GM12878 (cell line): ENCODE measurements at regions not wholly inside any gene's neighbourhood (a gene's known extent, or its start where the extent isn't known, plus 50 kb on each side); places are given as distances from the start of the nearest gene placed in this dataset.

Experiments
- ATAC-seq: fragments of 200-7000 bp; cut with Tn5 transposase; 3 replicates; pipeline ENCODE4 v1.9.1; 2020; ENCODE audit warnings: mild to moderate bottlenecking, moderate library complexity
- BruUV-seq: library from RNA; stranded (reverse); fragments of 400-500 nt; replicated peaks from 2 replicates; lab custom pipeline; 2021; lab: Mats Ljungman, UMichigan
- CTCF ChIA-PET: fragments of 300-600 bp; sonication (Branson Sonifier 250); formaldehyde crosslinking; extraction: SDS; loops from one replicate; lab custom pipeline; 2021; ENCODE audit warnings: inconsistent platforms; lab: Yijun Ruan, JAX
- POLR2A ChIA-PET: fragments of 350-600 bp; formaldehyde crosslinking; extraction: SDS; loops from one replicate; lab custom pipeline; 2021; ENCODE audit warnings: inconsistent platforms; lab: Charles Lee
- RAD21 ChIA-PET: fragments of 300-600 bp; sonication (Branson Sonifier 250); formaldehyde crosslinking; loops from one replicate; lab custom pipeline; 2023; ENCODE audit warnings: antibody characterized with exemption; ENCODE audit not compliant: unreplicated experiment; lab: Charles Lee
- SMC1A ChIA-PET: fragments of 300-600 bp; sonication (Branson Sonifier 250); formaldehyde crosslinking; loops from one replicate; lab custom pipeline; 2023; ENCODE audit not compliant: unreplicated experiment, uncharacterized antibody; lab: Charles Lee
- DNase-seq: peaks from one replicate; pipeline ENCODE4 v3.0.0-alpha.2; 2011; ENCODE audit warnings: low read depth, low spot score
- FAIRE-seq: peaks from 3 replicates; lab custom pipeline; 2011; peaks lifted over from hg19 to GRCh38; lab: Jason Lieb, UNC
- H2AFZ ChIP-seq: 2 replicates; pipeline ENCODE4 v1.6.0; 2011; ENCODE audit warnings: low read depth, low read length, control low read depth; ENCODE audit not compliant: control insufficient read depth
- H3K27ac ChIP-seq: 2 replicates; pipeline ENCODE4 v1.5.1; 2011; ENCODE audit warnings: control low read depth; ENCODE audit not compliant: control insufficient read depth, insufficient read depth
- H3K27me3 ChIP-seq, 2 experiments: replicated peaks in 1 of 2; 2 replicates each; pipeline versions ENCODE4 v1.6.0 to v1.6.1; 2011; ENCODE audit warnings: low read length in 1 of 2; ENCODE audit not compliant: control insufficient read depth in 2 of 2, insufficient read depth in 2 of 2
- H3K36me3 ChIP-seq, 2 experiments: 2 replicates each; pipeline ENCODE4 v1.5.1; 2011; ENCODE audit warnings: low read length in 1 of 2; ENCODE audit not compliant: control insufficient read depth in 2 of 2, insufficient read depth in 2 of 2
- H3K4me1 ChIP-seq: 2 replicates; pipeline ENCODE4 v1.6.1; 2011; ENCODE audit warnings: mild to moderate bottlenecking, low read length, moderate library complexity, mixed read lengths; ENCODE audit not compliant: control insufficient read depth, insufficient read depth
- H3K4me2 ChIP-seq: 2 replicates; pipeline ENCODE4 v1.6.0; 2011; ENCODE audit warnings: control low read depth; ENCODE audit not compliant: control insufficient read depth, insufficient read depth
- H3K4me3 ChIP-seq: fragments of 200-600 bp; sonication (generic); 2 replicates; pipeline ENCODE4 v1.5.1; 2016
- H3K79me2 ChIP-seq: 2 replicates; pipeline ENCODE4 v1.6.0; 2011; ENCODE audit warnings: low read length; ENCODE audit not compliant: control insufficient read depth, insufficient read depth
- H3K9ac ChIP-seq: 2 replicates; pipeline ENCODE4 v1.8.0; 2011; ENCODE audit warnings: low read length, control low read depth, mixed read lengths; ENCODE audit not compliant: control insufficient read depth, insufficient read depth
- H3K9me3 ChIP-seq: replicated peaks from 3 replicates; pipeline ENCODE4 v1.5.1; 2011; ENCODE audit warnings: mild to moderate bottlenecking, low read length; ENCODE audit not compliant: control insufficient read depth, insufficient read depth
- H4K20me1 ChIP-seq: 2 replicates; pipeline ENCODE4 v1.6.0; 2011; ENCODE audit not compliant: control insufficient read depth, insufficient read depth
- CBX5 ChIP-seq: sonication (generic); IDR thresholded peaks from 2 replicates; pipeline ENCODE4 v1.6.1; 2016; ENCODE audit warnings: low read depth, moderate library complexity, mild to moderate bottlenecking, inconsistent platforms
- ETV6 ChIP-seq, 2 experiments: fragments of 450-650 bp in 1 of 2; IDR thresholded peaks in 1 of 2; conservative IDR thresholded peaks in 1 of 2; 2 replicates each; pipeline ENCODE4 v1.6.1; 2014; ENCODE audit warnings: antibody characterized with exemption in 1 of 2, borderline replicate concordance in 1 of 2, low read depth in 1 of 2, mild to moderate bottlenecking in 1 of 2, moderate library complexity in 1 of 2
- MXI1 ChIP-seq: fragments of 150-350 bp; IDR thresholded peaks from 2 replicates; pipeline ENCODE4 v1.6.1; 2011; ENCODE audit warnings: low read depth, mild to moderate bottlenecking, inconsistent platforms, low read length, improper control_type of control experiment
- NBN ChIP-seq: fragments of 450-650 bp; IDR thresholded peaks from 2 replicates; pipeline ENCODE4 v1.6.1; 2016
- NR2F1 ChIP-seq: fragments of 450-650 bp; conservative IDR thresholded peaks from 2 replicates; pipeline ENCODE4 v1.6.1; 2017; ENCODE audit warnings: mild to moderate bottlenecking
- PML ChIP-seq: IDR thresholded peaks from 2 replicates; pipeline ENCODE4 v1.6.1; 2012; ENCODE audit warnings: low read length, inconsistent platforms
- POLR2A ChIP-seq: IDR thresholded peaks from 2 replicates; pipeline ENCODE4 v1.6.1; 2011; ENCODE audit warnings: low read depth, mild to moderate bottlenecking, low read length
- SMAD1 ChIP-seq: fragments of 450-650 bp; IDR thresholded peaks from 2 replicates; pipeline ENCODE4 v1.6.1; 2018; ENCODE audit warnings: mild to moderate bottlenecking, low read depth; ENCODE audit not compliant: partially characterized antibody
- SRF ChIP-seq, 2 experiments: IDR thresholded peaks; 2 replicates each; pipeline ENCODE4 v1.6.1; 2011; ENCODE audit warnings: low read depth in 2 of 2, low read length in 2 of 2, mild to moderate bottlenecking in 1 of 2, moderate library complexity in 1 of 2
- TCF12 ChIP-seq: IDR thresholded peaks from 2 replicates; pipeline ENCODE4 v1.6.1; 2011; ENCODE audit warnings: low read depth, mild to moderate bottlenecking, low read length
- ZNF622 ChIP-seq: fragments of 450-650 bp; IDR thresholded peaks from 2 replicates; pipeline ENCODE4 v1.6.1; 2017; ENCODE audit warnings: mild to moderate bottlenecking, inconsistent platforms
- ZZZ3 ChIP-seq: IDR thresholded peaks from 2 replicates; pipeline ENCODE4 v1.6.1; 2011; ENCODE audit warnings: low read depth; ENCODE audit not compliant: control insufficient read depth, insufficient read length
- WGBS: methylation state at CpG from one replicate; pipeline ENCODE4 v1.1.6; 2016; ENCODE audit warnings: low lambda C conversion rate; ENCODE audit not compliant: insufficient replicate concordance, insufficient coverage; ENCODE audit errors: missing lambda C conversion rate; 5-methylcytosine and 5-hydroxymethylcytosine counted together
- in situ Hi-C: fragments of 300-500 bp; cut with MboI; formaldehyde crosslinking; loops from 9 replicates; pipeline ENCODE4 v1.14.3; 2018; ENCODE audit warnings: mixed read lengths
- intact Hi-C: fragments of 100-400 bp; cut with micrococcal nuclease; formaldehyde crosslinking; loops from one replicate; pipeline ENCODE4 v1.14.2; 2022; ENCODE audit not compliant: unreplicated experiment
- TF ChIP-seq, protein P1 (sequence below): fragments of 450-650 bp; formaldehyde crosslinking; IDR thresholded peaks from 2 replicates; pipeline ENCODE4 v1.4.0; 2022; ENCODE audit warnings: mild to moderate bottlenecking, moderate library complexity
- TF ChIP-seq, protein P2 (sequence below): fragments of 450-650 bp; formaldehyde crosslinking; IDR thresholded peaks from 2 replicates; pipeline ENCODE4 v1.5.0; 2022; ENCODE audit warnings: mild to moderate bottlenecking, missing genetic modification characterization
- TF ChIP-seq, protein P3 (sequence below): fragments of 450-650 bp; IDR thresholded peaks from 2 replicates; pipeline ENCODE4 v1.6.1; 2017; ENCODE audit warnings: borderline replicate concordance

- no TSS peak for BruUV-seq
- 59% methylated on average over 7 of the region's 7 CpGs for WGBS
- H3K4me2 ChIP-seq: peak overlapping the region; percentile 45; the same call in 1 of the 2 replicates
- H3K36me3 ChIP-seq: no peaks in the 10 kb centered on the region
- H3K4me3 ChIP-seq: no peak overlapping the region
- SMC1A ChIA-PET: interaction anchor here (0.9 to 9.0 kb wide), 15 partner anchors 10 to 85 kb away, joined by 4 to 230 read pairs (median 7); no protein-coding TSS in a partner anchor
- no peak overlapping the region; the same call in 1 of the 2 replicates for H2AFZ ChIP-seq
- DNase-seq (peak; percentile 74), ATAC-seq (peak; percentile 76), FAIRE-seq (peak; percentile 65)
- H4K20me1 ChIP-seq: no peaks in the 10 kb centered on the region
- no peaks in the 10 kb centered on the region for H3K79me2 ChIP-seq
- RAD21 ChIA-PET: interaction anchor here (0.7 to 7.5 kb wide), 15 partner anchors 10 to 196 kb away, joined by 3 to 122 read pairs (median 5); no protein-coding TSS in a partner anchor
- intact Hi-C loops (loop anchor here (1.0 to 5.0 kb wide), 3 partner anchors 26 to 47 kb away; no protein-coding TSS in a partner anchor), in situ Hi-C loops (no loop called here)
- H3K9ac ChIP-seq: no peak overlapping the region
- peak overlapping the region; percentile 42 for H3K27ac ChIP-seq
- peaks cover 6% of the 10 kb centered on the region; the same call in 2 of the 3 replicates for H3K9me3 ChIP-seq
- peaks cover 23% of the 10 kb centered on the region for H3K4me1 ChIP-seq
- CTCF ChIA-PET: interaction anchor here (0.6 to 6.6 kb wide), 10 partner anchors 11 to 114 kb away, joined by 3 to 73 read pairs (median 5); no protein-coding TSS in a partner anchor
- POLR2A ChIA-PET: interaction anchor here (0.6 to 8.3 kb wide), 14 partner anchors 9 to 213 kb away, joined by 3 to 260 read pairs (median 4); partner anchors contain the start of genes SNRNP40 and ZCCHC17
- no peaks in the 10 kb centered on the region for H3K27me3 ChIP-seq
- TF ChIP-seq, protein P1, sequence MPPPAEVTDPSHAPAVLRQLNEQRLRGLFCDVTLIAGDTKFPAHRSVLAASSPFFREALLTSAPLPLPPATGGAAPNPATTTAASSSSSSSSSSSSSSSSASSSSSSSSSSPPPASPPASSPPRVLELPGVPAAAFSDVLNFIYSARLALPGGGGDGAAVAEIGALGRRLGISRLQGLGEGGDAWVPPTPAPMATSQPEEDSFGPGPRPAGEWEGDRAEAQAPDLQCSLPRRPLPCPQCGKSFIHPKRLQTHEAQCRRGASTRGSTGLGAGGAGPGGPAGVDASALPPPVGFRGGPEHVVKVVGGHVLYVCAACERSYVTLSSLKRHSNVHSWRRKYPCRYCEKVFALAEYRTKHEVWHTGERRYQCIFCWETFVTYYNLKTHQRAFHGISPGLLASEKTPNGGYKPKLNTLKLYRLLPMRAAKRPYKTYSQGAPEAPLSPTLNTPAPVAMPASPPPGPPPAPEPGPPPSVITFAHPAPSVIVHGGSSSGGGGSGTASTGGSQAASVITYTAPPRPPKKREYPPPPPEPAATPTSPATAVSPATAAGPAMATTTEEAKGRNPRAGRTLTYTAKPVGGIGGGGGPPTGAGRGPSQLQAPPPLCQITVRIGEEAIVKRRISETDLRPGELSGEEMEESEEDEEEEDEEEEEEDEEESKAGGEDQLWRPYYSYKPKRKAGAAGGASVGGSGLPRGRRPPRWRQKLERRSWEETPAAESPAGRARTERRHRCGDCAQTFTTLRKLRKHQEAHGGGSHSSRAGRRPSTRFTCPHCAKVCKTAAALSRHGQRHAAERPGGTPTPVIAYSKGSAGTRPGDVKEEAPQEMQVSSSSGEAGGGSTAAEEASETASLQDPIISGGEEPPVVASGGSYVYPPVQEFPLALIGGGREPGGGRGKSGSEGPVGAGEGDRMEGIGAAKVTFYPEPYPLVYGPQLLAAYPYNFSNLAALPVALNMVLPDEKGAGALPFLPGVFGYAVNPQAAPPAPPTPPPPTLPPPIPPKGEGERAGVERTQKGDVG (CRISPR knock-in tag): no peak
- peak; percentile 70 for TF ChIP-seq SMAD1
- TF ChIP-seq, protein P2, sequence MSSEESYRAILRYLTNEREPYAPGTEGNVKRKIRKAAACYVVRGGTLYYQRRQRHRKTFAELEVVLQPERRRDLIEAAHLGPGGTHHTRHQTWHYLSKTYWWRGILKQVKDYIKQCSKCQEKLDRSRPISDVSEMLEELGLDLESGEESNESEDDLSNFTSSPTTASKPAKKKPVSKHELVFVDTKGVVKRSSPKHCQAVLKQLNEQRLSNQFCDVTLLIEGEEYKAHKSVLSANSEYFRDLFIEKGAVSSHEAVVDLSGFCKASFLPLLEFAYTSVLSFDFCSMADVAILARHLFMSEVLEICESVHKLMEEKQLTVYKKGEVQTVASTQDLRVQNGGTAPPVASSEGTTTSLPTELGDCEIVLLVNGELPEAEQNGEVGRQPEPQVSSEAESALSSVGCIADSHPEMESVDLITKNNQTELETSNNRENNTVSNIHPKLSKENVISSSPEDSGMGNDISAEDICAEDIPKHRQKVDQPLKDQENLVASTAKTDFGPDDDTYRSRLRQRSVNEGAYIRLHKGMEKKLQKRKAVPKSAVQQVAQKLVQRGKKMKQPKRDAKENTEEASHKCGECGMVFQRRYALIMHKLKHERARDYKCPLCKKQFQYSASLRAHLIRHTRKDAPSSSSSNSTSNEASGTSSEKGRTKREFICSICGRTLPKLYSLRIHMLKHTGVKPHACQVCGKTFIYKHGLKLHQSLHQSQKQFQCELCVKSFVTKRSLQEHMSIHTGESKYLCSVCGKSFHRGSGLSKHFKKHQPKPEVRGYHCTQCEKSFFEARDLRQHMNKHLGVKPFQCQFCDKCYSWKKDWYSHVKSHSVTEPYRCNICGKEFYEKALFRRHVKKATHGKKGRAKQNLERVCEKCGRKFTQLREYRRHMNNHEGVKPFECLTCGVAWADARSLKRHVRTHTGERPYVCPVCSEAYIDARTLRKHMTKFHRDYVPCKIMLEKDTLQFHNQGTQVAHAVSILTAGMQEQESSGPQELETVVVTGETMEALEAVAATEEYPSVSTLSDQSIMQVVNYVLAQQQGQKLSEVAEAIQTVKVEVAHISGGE (CRISPR knock-in tag): no peak
- TF ChIP-seq TCF12: peak; percentile 87
- no peak for TF ChIP-seq POLR2A
- no peak for TF ChIP-seq SRF (IDR thresholded peaks at IDR 0.05; ENCODE audit: low read depth in 2 of 2, low read length in 2 of 2)
- TF ChIP-seq PML: no peak
- 0 out of 4 replicates have a peak, but pooled peaks of 1 of the 2 experiments have one; percentile 28 for TF ChIP-seq ETV6 (conservative IDR thresholded peaks at IDR 0.05 in 1 of 2, IDR thresholded peaks at IDR 0.05 in 1 of 2; ENCODE audit: borderline replicate concordance in 1 of 2, low read depth in 1 of 2)
- TF ChIP-seq MXI1: no peak
- TF ChIP-seq, protein P3, sequence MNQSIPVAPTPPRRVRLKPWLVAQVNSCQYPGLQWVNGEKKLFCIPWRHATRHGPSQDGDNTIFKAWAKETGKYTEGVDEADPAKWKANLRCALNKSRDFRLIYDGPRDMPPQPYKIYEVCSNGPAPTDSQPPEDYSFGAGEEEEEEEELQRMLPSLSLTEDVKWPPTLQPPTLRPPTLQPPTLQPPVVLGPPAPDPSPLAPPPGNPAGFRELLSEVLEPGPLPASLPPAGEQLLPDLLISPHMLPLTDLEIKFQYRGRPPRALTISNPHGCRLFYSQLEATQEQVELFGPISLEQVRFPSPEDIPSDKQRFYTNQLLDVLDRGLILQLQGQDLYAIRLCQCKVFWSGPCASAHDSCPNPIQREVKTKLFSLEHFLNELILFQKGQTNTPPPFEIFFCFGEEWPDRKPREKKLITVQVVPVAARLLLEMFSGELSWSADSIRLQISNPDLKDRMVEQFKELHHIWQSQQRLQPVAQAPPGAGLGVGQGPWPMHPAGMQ: no peak
- TF ChIP-seq NBN: peak; percentile 49
- no peak for TF ChIP-seq CBX5
- TF ChIP-seq ZZZ3: no peak
- TF ChIP-seq NR2F1: peak; percentile 99
- TF ChIP-seq ZNF622: no peak
Measured at GRCh38 chr1:31509124-31510072, 66.9 kb upstream of the TINAGL1 start.
